ENCODE measurements at regions not wholly inside any gene's neighbourhood (a gene's known extent, or its start where the extent isn't known, plus 50 kb on each side); places are given as distances from the start of the nearest gene placed in this dataset.
A peak's percentile ranks its signal among the peaks of the same experiment; 100 is the strongest.

- H3K36me3 ChIP-seq: no peaks in the 10 kb centered on the region
- no peak overlapping the region for H3K4me3 ChIP-seq
- no peaks in the 10 kb centered on the region for H3K27me3 ChIP-seq (ENCODE audit: low read depth)
- intact Hi-C loops (cut with DNase I): no loop called here
- H3K4me1 ChIP-seq: no peaks in the 10 kb centered on the region
- DNase-seq (no peak), ATAC-seq (no peak)
- TF ChIP-seq CTCF (IDR thresholded peaks at IDR 0.05): no peak
- H3K27ac ChIP-seq: no peak overlapping the region
- H3K9me3 ChIP-seq: no peaks in the 10 kb centered on the region
These were observed 82.0 kb upstream of the NEDD4L start for GRCh38 chr18:57961876-57962505.

- Histone ChIP-seq H3K27me3 (ENCODE audit: low read depth) (no peaks in the 10 kb centered on the region), H3K4me1 (no peaks in the 10 kb centered on the region), H3K4me3 (no peak overlapping the region), H3K27ac (no peak overlapping the region), H3K9me3 (no peaks in the 10 kb centered on the region), H3K36me3 (no peaks in the 10 kb centered on the region)
- TF ChIP-seq CTCF (IDR thresholded peaks at IDR 0.05): no peak
- intact Hi-C loops (cut with DNase I): no loop called here
- no peak for ATAC-seq
- no peak for DNase-seq
These were observed 82.6 kb upstream of the NEDD4L start for GRCh38 chr18:57961411-57961810.

- Histone ChIP-seq H3K27me3 (ENCODE audit: low read depth) (peaks cover 5% of the 10 kb centered on the region), H3K4me1 (no peaks in the 10 kb centered on the region), H3K9me3 (no peaks in the 10 kb centered on the region), H3K27ac (no peak overlapping the region), H3K4me3 (no peak overlapping the region), H3K36me3 (no peaks in the 10 kb centered on the region)
- peak; percentile 75 to 81 for ATAC-seq
- peak; percentile 57 for DNase-seq
- intact Hi-C loops (cut with DNase I): no loop called here
- peak; percentile 32 for TF ChIP-seq CTCF (IDR thresholded peaks at IDR 0.05)
These were observed 84.7 kb upstream of the NEDD4L start for GRCh38 chr18:57959278-57959677.

- ATAC-seq: no peak
- Histone ChIP-seq H3K27ac (no peak overlapping the region), H3K27me3 (ENCODE audit: low read depth) (peaks cover 5% of the 10 kb centered on the region), H3K4me3 (no peak overlapping the region), H3K9me3 (no peaks in the 10 kb centered on the region), H3K36me3 (no peaks in the 10 kb centered on the region), H3K4me1 (peaks cover 8% of the 10 kb centered on the region)
- no peak for DNase-seq
- intact Hi-C loops (cut with DNase I): no loop called here
- TF ChIP-seq CTCF (IDR thresholded peaks at IDR 0.05): no peak
These were observed 86.8 kb upstream of the NEDD4L start for GRCh38 chr18:57957210-57957609.

GRCh38 chr18:57956491-57956890 lies 87.5 kb upstream of the NEDD4L start:
- Histone ChIP-seq H3K27ac (no peak overlapping the region), H3K27me3 (ENCODE audit: low read depth) (peaks cover 5% of the 10 kb centered on the region), H3K9me3 (no peaks in the 10 kb centered on the region), H3K4me1 (peaks cover 8% of the 10 kb centered on the region), H3K4me3 (no peak overlapping the region), H3K36me3 (no peaks in the 10 kb centered on the region)
- DNase-seq: no peak
- TF ChIP-seq CTCF (IDR thresholded peaks at IDR 0.05): no peak
- intact Hi-C loops (cut with DNase I): no loop called here
- ATAC-seq: no peak
